ENCODE measurements at regions not wholly inside any gene's neighbourhood (a gene's known extent, or its start where the extent isn't known, plus 50 kb on each side); places are given as distances from the start of the nearest gene placed in this dataset.
"Not testable (repeated sequence)": the region's sequence is repeated elsewhere in the genome, so short reads cannot be mapped to it uniquely, and the experiment has no call there.

- no peak for DNase-seq
Measured at GRCh38 chrX:93868289-93868965, 194.4 kb downstream of the FAM133A start.

- no peak for DNase-seq
Measured at GRCh38 chrX:93874554-93874953, 200.5 kb downstream of the FAM133A start.

- DNase-seq, result no peak
Measured at GRCh38 chrX:93875621-93876282, 201.7 kb downstream of the FAM133A start.

GRCh38 chrX:93921041-93921440, 247.0 kb downstream of the FAM133A start:
- DNase-seq, result not testable (repeated sequence)

GRCh38 chrX:93932471-93933220, 258.6 kb downstream of the FAM133A start:
- peak; percentile 11 for DNase-seq

- no peak for DNase-seq
Measured at GRCh38 chrX:93977641-93978040, 303.6 kb downstream of the FAM133A start.

- DNase-seq, result no peak
Measured at GRCh38 chrX:93985344-93986307, 311.6 kb downstream of the FAM133A start.

All from SHP77 treated with DMSO at 0.1 percent for 48 hours (cell line).